Endothelial cell of umbilical vein (primary cell): ENCODE measurements at regions not wholly inside any gene's neighbourhood (a gene's known extent, or its start where the extent isn't known, plus 50 kb on each side); places are given as distances from the start of the nearest gene placed in this dataset.

Source experiments
- BruUV-seq: library from RNA; stranded (reverse); fragments of 400-500 nt; replicated peaks from 2 replicates; lab custom pipeline; 2021; lab: Mats Ljungman, UMichigan
- CTCF ChIA-PET: fragments of 300-600, 350-600 bp; sonication (Branson Sonifier 250); formaldehyde crosslinking; loops from one replicate; lab custom pipeline; 2021; ENCODE audit warnings: antibody characterized with exemption, inconsistent platforms; lab: Charles Lee
- POLR2A ChIA-PET: fragments of 300-600, 350-600 bp; sonication (Branson Sonifier 250); formaldehyde crosslinking; loops from one replicate; lab custom pipeline; 2021; ENCODE audit warnings: antibody characterized with exemption, inconsistent platforms; lab: Charles Lee
- DNase-seq: peaks from one replicate; pipeline ENCODE4 v3.0.0-alpha.2; 2011; ENCODE audit warnings: low read depth, low spot score
- FAIRE-seq: peaks from 2 replicates; lab custom pipeline; 2011; peaks lifted over from hg19 to GRCh38; lab: Jason Lieb, UNC
- H2AFZ ChIP-seq: 2 replicates; pipeline ENCODE4 v1.6.0; 2012; ENCODE audit warnings: low read depth, low read length, control low read depth, inconsistent platforms
- H3K27ac ChIP-seq: 2 replicates; pipeline ENCODE4 v1.5.1; 2011; ENCODE audit warnings: low read depth, mild to moderate bottlenecking, control low read depth, low read length, moderate library complexity; ENCODE audit not compliant: insufficient read depth
- H3K27me3 ChIP-seq, 2 experiments: 2 replicates each; pipeline versions ENCODE4 v1.6.0 to v1.6.1; 2011; ENCODE audit warnings: low read length in 2 of 2, mixed read lengths in 1 of 2; ENCODE audit not compliant: control insufficient read depth in 2 of 2, insufficient read depth in 2 of 2
- H3K36me3 ChIP-seq, 2 experiments: 2 replicates in 1 of 2; 3 replicates in 1 of 2; pipeline ENCODE4 v1.5.1; 2011; ENCODE audit warnings: low read length in 2 of 2, mild to moderate bottlenecking in 1 of 2, moderate library complexity in 1 of 2; ENCODE audit not compliant: control insufficient read depth in 2 of 2, insufficient read depth in 2 of 2; ENCODE audit errors: extremely low read depth in 1 of 2
- H3K4me1 ChIP-seq: 3 replicates; pipeline ENCODE4 v1.5.1; 2011; ENCODE audit warnings: mild to moderate bottlenecking, low read length; ENCODE audit not compliant: control insufficient read depth, insufficient read depth; ENCODE audit errors: extremely low read depth
- H3K4me2 ChIP-seq: 2 replicates; pipeline ENCODE4 v1.6.1; 2011; ENCODE audit warnings: low read length, control low read depth, mixed read lengths; ENCODE audit not compliant: insufficient read depth
- H3K4me3 ChIP-seq, 3 experiments: fragments of 200-600 bp in 1 of 3; sonication (generic), shearing (Covaris generic) in 1 of 3; replicated peaks in 1 of 3; 2 replicates each; pipeline ENCODE4 v1.5.1; 2011 to 2016; ENCODE audit warnings: control low read depth in 3 of 3, low read length in 3 of 3, mild to moderate bottlenecking in 2 of 3, inconsistent platforms in 1 of 3, low read depth in 1 of 3, moderate library complexity in 1 of 3; ENCODE audit not compliant: insufficient read depth in 1 of 3
- H3K79me2 ChIP-seq: 2 replicates; pipeline ENCODE4 v1.6.0; 2012; ENCODE audit warnings: low read length, inconsistent platforms; ENCODE audit not compliant: control insufficient read depth, insufficient read depth
- H3K9ac ChIP-seq: replicated peaks from 2 replicates; pipeline ENCODE3; 2011; ENCODE audit warnings: low read length, control low read depth; ENCODE audit not compliant: insufficient read depth; ENCODE audit errors: extremely low read depth
- H3K9me1 ChIP-seq: replicated peaks from 3 replicates; pipeline ENCODE4 v1.6.0; 2011; ENCODE audit warnings: mild to moderate bottlenecking, low read length; ENCODE audit not compliant: control insufficient read depth, insufficient read depth; ENCODE audit errors: extremely low read depth
- H3K9me3 ChIP-seq: replicated peaks from 2 replicates; pipeline ENCODE4 v1.5.1; 2012; ENCODE audit warnings: low read length, inconsistent platforms; ENCODE audit not compliant: control insufficient read depth, insufficient read depth
- H4K20me1 ChIP-seq: replicated peaks from 2 replicates; pipeline ENCODE3; 2011; ENCODE audit warnings: mild to moderate bottlenecking, low read length; ENCODE audit not compliant: control insufficient read depth, insufficient read depth; ENCODE audit errors: extremely low read depth
- CTCF ChIP-seq, 2 donors: IDR thresholded peaks; 1 replicate in 1 of 2; 2 replicates in 1 of 2; pipeline ENCODE4 v1.5.1; 2011; ENCODE audit warnings: low read length in 2 of 2, mild to moderate bottlenecking in 2 of 2, moderate library complexity in 2 of 2, control low read depth in 1 of 2, inconsistent platforms in 1 of 2, low read depth in 1 of 2; ENCODE audit not compliant: insufficient read depth in 1 of 2; ENCODE audit errors: extremely low read depth in 1 of 2
- EZH2 ChIP-seq: IDR thresholded peaks from 2 replicates; pipeline ENCODE4 v1.6.1; 2012; ENCODE audit warnings: borderline replicate concordance, low read depth, mild to moderate bottlenecking, moderate library complexity, low read length, inconsistent platforms; ENCODE audit not compliant: severe bottlenecking
- FOS ChIP-seq: IDR thresholded peaks from 2 replicates; pipeline ENCODE4 v1.6.1; 2011; ENCODE audit warnings: mild to moderate bottlenecking, low read length, moderate library complexity, borderline replicate concordance; ENCODE audit not compliant: insufficient read depth
- GATA2 ChIP-seq: IDR thresholded peaks from 2 replicates; pipeline ENCODE4 v1.7.0; 2011; ENCODE audit warnings: low read depth, mild to moderate bottlenecking, moderate library complexity, mixed read lengths, low read length; ENCODE audit not compliant: insufficient read length, insufficient read depth
- JUN ChIP-seq: IDR thresholded peaks from 2 replicates; pipeline ENCODE4 v1.6.1; 2011; ENCODE audit warnings: borderline replicate concordance, low read depth; ENCODE audit not compliant: insufficient read length, insufficient read depth
- MYC ChIP-seq: IDR thresholded peaks from one replicate; pipeline ENCODE4 v1.6.1; 2011; ENCODE audit warnings: mild to moderate bottlenecking, low read depth, low read length
- POLR2A ChIP-seq: IDR thresholded peaks from 2 replicates; pipeline ENCODE4 v1.6.1; 2012; ENCODE audit warnings: low read depth, mild to moderate bottlenecking, control low read depth, low read length
- POLR2AphosphoS5 ChIP-seq: IDR thresholded peaks from 2 replicates; pipeline ENCODE4 v1.6.1; 2012; ENCODE audit warnings: low read depth, mild to moderate bottlenecking, control low read depth, low read length, moderate library complexity; ENCODE audit not compliant: insufficient read depth
- dilution Hi-C: fragments of 300-500 bp; cut with MboI; formaldehyde crosslinking; loops from one replicate; pipeline ENCODE4 v1.15.0; 2019; ENCODE audit warnings: low sequenced_read_pairs; ENCODE audit not compliant: extremely low pct_ligation_motif_present
- intact Hi-C: fragments of 100-400 bp; cut with micrococcal nuclease; formaldehyde crosslinking; loops from one replicate; pipeline ENCODE4 v1.10.0; 2022
- TF ChIP-seq, protein P1 (sequence below): IDR thresholded peaks from 2 replicates; pipeline ENCODE4 v1.6.1; 2011; ENCODE audit not compliant: insufficient read depth, insufficient read length

- no peaks in the 10 kb centered on the region for H4K20me1 ChIP-seq
- no peak overlapping the region for H3K4me3 ChIP-seq
- no peak for TF ChIP-seq CTCF (IDR thresholded peaks at IDR 0.05; ENCODE audit: extremely low read depth in 1 of 2, insufficient read depth in 1 of 2, low read depth in 1 of 2, low read length in 2 of 2)
- TF ChIP-seq FOS: no peak
- TF ChIP-seq POLR2AphosphoS5: no peak
- TF ChIP-seq EZH2: no peak
- TF ChIP-seq, protein P1, sequence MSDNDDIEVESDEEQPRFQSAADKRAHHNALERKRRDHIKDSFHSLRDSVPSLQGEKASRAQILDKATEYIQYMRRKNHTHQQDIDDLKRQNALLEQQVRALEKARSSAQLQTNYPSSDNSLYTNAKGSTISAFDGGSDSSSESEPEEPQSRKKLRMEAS: no peak
- no peak for TF ChIP-seq POLR2A
- no peak for TF ChIP-seq JUN
- TF ChIP-seq MYC: no peak
- no peak for TF ChIP-seq GATA2
- no peak overlapping the region for H3K9ac ChIP-seq
- intact Hi-C loops (no loop called here), dilution Hi-C loops (no loop called here)
- no peaks in the 10 kb centered on the region for H3K9me3 ChIP-seq
- no peak for DNase-seq
- H3K4me1 ChIP-seq: no peaks in the 10 kb centered on the region
- H2AFZ ChIP-seq: no peak overlapping the region
- POLR2A ChIA-PET: no interaction called here
- FAIRE-seq: no peak
- H3K36me3 ChIP-seq: no peaks in the 10 kb centered on the region
- no peak overlapping the region for H3K27ac ChIP-seq
- no peaks in the 10 kb centered on the region for H3K79me2 ChIP-seq
- no peaks in the 10 kb centered on the region for H3K27me3 ChIP-seq
- CTCF ChIA-PET: interaction anchor here (1.1 kb wide), 1 partner anchor 62 kb away, joined by 3 read pairs; no protein-coding TSS in a partner anchor
- H3K4me2 ChIP-seq: no peak overlapping the region
- no peaks in the 10 kb centered on the region for H3K9me1 ChIP-seq
- BruUV-seq: no TSS peak
Observed at GRCh38 chr1:208714323-208714722, 470.1 kb upstream of the PLXNA2 start.
